ENCODE measurements at regions not wholly inside any gene's neighbourhood (a gene's known extent, or its start where the extent isn't known, plus 50 kb on each side); places are given as distances from the start of the nearest gene placed in this dataset.
A peak's percentile ranks its signal among the peaks of the same experiment; 100 is the strongest.

DNA sequence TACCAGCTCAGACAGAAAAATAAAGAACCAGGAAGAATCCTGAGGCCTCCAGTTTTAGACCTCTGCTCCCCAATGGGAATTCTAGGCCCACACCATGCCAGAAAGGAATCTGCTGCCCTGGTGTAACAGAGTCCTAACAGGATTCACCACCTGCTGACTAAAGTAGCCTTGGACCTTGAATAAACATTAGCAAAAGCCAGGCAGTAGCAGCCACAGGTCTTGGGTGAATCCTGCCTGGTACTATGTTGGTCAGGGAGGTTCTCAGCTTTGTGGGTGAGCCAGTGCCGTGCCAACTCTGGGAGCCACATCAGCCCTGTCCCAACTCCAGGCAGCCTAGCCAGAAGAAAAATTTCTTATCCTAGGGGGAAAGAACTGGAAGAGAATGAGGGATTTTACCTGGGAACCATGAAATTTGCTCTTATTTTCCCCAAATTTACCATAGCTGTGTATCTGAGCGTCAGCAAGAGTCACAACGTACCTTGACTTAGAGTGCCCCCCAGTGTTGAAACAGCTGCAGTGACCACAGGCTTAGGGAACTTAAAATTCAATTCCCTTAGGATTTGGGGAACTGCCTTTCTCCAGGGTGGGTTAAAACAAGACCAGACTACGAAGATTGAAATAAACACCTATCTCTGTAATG is 1895.6 kb upstream of the PRR20A start:
- Histone ChIP-seq H3K27me3 (ENCODE audit: control insufficient read depth, insufficient read depth, low read length) (no peaks in the 10 kb centered on the region), H3K36me3 (ENCODE audit: control insufficient read depth in 2 of 3, insufficient read depth in 3 of 3, low read length in 3 of 3) (no peaks in the 10 kb centered on the region), H3K4me1 (ENCODE audit: control insufficient read depth in 2 of 3, insufficient read depth in 2 of 3, low read depth in 1 of 3, low read length in 3 of 3) (no peaks in the 10 kb centered on the region), H3K9ac (ENCODE audit: low read length in 3 of 3) (no peak overlapping the region), H3K4me3 (ENCODE audit: low read length in 3 of 3) (no peak overlapping the region), H3K27ac (ENCODE audit: low read depth in 2 of 2, low read length in 2 of 2) (no peak overlapping the region), H3K9me3 (ENCODE audit: control insufficient read depth in 2 of 3, insufficient read depth in 1 of 3, low read length in 3 of 3) (no peaks in the 10 kb centered on the region)
- FAIRE-seq (no peak), DNase-seq (peak in 3 of 5 donors; percentile 7 to 22 (median 16))
- TF ChIP-seq, protein P1, sequence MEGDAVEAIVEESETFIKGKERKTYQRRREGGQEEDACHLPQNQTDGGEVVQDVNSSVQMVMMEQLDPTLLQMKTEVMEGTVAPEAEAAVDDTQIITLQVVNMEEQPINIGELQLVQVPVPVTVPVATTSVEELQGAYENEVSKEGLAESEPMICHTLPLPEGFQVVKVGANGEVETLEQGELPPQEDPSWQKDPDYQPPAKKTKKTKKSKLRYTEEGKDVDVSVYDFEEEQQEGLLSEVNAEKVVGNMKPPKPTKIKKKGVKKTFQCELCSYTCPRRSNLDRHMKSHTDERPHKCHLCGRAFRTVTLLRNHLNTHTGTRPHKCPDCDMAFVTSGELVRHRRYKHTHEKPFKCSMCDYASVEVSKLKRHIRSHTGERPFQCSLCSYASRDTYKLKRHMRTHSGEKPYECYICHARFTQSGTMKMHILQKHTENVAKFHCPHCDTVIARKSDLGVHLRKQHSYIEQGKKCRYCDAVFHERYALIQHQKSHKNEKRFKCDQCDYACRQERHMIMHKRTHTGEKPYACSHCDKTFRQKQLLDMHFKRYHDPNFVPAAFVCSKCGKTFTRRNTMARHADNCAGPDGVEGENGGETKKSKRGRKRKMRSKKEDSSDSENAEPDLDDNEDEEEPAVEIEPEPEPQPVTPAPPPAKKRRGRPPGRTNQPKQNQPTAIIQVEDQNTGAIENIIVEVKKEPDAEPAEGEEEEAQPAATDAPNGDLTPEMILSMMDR (IDR thresholded peaks at IDR 0.05; ENCODE audit: borderline replicate concordance, extremely low read depth, insufficient read depth), result no peak
- intact Hi-C loops (cut with DNase I), result no loop called here

DNA sequence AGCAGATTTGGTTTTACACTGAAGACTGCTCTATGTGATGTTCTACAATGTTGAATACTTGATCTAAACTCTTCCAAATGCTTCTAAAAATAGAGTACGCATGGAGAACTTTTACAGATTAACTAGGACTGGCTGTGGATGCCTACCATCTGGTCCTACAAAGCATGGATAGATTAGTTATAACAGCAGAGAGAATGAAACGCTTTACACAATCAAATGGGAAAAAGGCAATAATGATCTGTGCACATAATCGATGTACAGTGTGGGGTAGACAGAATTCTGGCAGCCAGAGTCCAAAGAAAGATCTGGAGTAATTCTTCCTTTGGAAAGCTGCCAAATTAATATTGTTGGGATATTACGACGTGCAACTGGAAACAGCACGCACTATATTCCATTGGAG is 1885.5 kb upstream of the PRR20A start:
- intact Hi-C loops (cut with DNase I), result no loop called here
- Histone ChIP-seq H3K27ac (ENCODE audit: low read depth in 2 of 2, low read length in 2 of 2) (no peak overlapping the region), H3K36me3 (ENCODE audit: control insufficient read depth in 2 of 3, insufficient read depth in 3 of 3, low read length in 3 of 3) (no peaks in the 10 kb centered on the region), H3K9me3 (ENCODE audit: control insufficient read depth in 2 of 3, insufficient read depth in 1 of 3, low read length in 3 of 3) (no peaks in the 10 kb centered on the region), H3K4me3 (ENCODE audit: low read length in 3 of 3) (no peak overlapping the region), H3K4me1 (ENCODE audit: control insufficient read depth in 2 of 3, insufficient read depth in 2 of 3, low read depth in 1 of 3, low read length in 3 of 3) (no peaks in the 10 kb centered on the region), H3K27me3 (ENCODE audit: control insufficient read depth, insufficient read depth, low read length) (no peaks in the 10 kb centered on the region), H3K9ac (ENCODE audit: low read length in 3 of 3) (no peak overlapping the region)
- no peak for DNase-seq
- TF ChIP-seq, protein P1 (IDR thresholded peaks at IDR 0.05; ENCODE audit: borderline replicate concordance, extremely low read depth, insufficient read depth), result no peak
- no peak for FAIRE-seq

DNA sequence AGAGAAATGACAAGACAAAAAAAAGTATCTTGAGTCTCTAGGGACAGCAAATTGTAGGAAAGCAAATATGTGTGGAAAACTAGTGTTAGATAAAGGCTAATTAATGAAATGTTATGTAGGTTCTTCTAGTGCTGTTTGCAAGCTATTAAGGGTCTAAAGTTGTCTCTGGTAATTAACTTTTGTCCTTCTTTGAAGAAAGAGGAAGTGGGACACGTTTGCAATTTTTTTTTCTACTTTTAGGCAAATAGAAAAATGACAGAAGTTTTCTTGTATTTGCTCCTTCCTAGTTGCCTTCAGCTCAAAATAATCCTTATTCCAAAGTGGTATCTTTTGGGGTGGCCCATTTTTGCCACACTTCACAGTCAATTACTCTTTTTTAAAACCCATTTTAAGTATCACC is 1877.7 kb upstream of the PRR20A start:
- DNase-seq, result no peak
- H3K36me3 ChIP-seq (ENCODE audit: control insufficient read depth in 2 of 3, insufficient read depth in 3 of 3, low read length in 3 of 3), result no peaks in the 10 kb centered on the region
- no peak overlapping the region for H3K4me3 ChIP-seq (ENCODE audit: low read length in 3 of 3)
- intact Hi-C loops (cut with DNase I), result no loop called here
- FAIRE-seq, result no peak
- H3K4me1 ChIP-seq (ENCODE audit: control insufficient read depth in 2 of 3, insufficient read depth in 2 of 3, low read depth in 1 of 3, low read length in 3 of 3), result no peaks in the 10 kb centered on the region
- H3K9me3 ChIP-seq (ENCODE audit: control insufficient read depth in 2 of 3, insufficient read depth in 1 of 3, low read length in 3 of 3), result no peaks in the 10 kb centered on the region
- H3K9ac ChIP-seq (ENCODE audit: low read length in 3 of 3), result no peak overlapping the region
- TF ChIP-seq, protein P1 (IDR thresholded peaks at IDR 0.05; ENCODE audit: borderline replicate concordance, extremely low read depth, insufficient read depth), result no peak
- no peaks in the 10 kb centered on the region for H3K27me3 ChIP-seq (ENCODE audit: control insufficient read depth, insufficient read depth, low read length)
- no peak overlapping the region for H3K27ac ChIP-seq (ENCODE audit: low read depth in 2 of 2, low read length in 2 of 2)

DNA sequence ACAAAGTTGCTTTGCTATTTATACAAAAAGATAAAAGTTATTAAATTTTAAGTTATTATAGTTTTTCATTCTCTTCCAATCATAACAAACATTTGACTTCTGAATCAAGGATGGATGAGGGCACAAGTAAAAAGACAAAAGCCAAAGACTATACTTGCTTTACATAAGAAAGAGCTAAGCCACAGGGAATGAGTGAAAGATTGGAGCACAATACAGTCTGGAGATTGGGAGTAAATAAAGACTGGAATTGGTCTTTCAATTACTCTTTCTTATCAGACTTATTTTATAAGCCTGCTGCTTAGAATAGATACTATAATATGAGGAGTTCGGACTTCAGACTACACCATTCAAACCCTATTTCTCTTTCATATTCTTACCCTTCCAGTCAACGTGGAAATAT is 1874.1 kb upstream of the PRR20A start:
- no peaks in the 10 kb centered on the region for H3K27me3 ChIP-seq (ENCODE audit: control insufficient read depth, insufficient read depth, low read length)
- DNase-seq (no peak), FAIRE-seq (no peak)
- H3K4me3 ChIP-seq (ENCODE audit: low read length in 3 of 3), result no peak overlapping the region
- no peaks in the 10 kb centered on the region for H3K9me3 ChIP-seq (ENCODE audit: control insufficient read depth in 2 of 3, insufficient read depth in 1 of 3, low read length in 3 of 3)
- H3K27ac ChIP-seq (ENCODE audit: low read depth in 2 of 2, low read length in 2 of 2), result no peak overlapping the region
- intact Hi-C loops (cut with DNase I), result no loop called here
- no peaks in the 10 kb centered on the region for H3K36me3 ChIP-seq (ENCODE audit: control insufficient read depth in 2 of 3, insufficient read depth in 3 of 3, low read length in 3 of 3)
- TF ChIP-seq, protein P1 (IDR thresholded peaks at IDR 0.05; ENCODE audit: borderline replicate concordance, extremely low read depth, insufficient read depth), result no peak
- H3K4me1 ChIP-seq (ENCODE audit: control insufficient read depth in 2 of 3, insufficient read depth in 2 of 3, low read depth in 1 of 3, low read length in 3 of 3), result no peaks in the 10 kb centered on the region
- no peak overlapping the region for H3K9ac ChIP-seq (ENCODE audit: low read length in 3 of 3)

Data from kidney (tissue), 13 donors.